Neural progenitor cell (in vitro differentiated cells): ENCODE measurements at regions not wholly inside any gene's neighbourhood (a gene's known extent, or its start where the extent isn't known, plus 50 kb on each side); places are given as distances from the start of the nearest gene placed in this dataset.
"Not testable (repeated sequence)": the region's sequence is repeated elsewhere in the genome, so short reads cannot be mapped to it uniquely, and the experiment has no call there.

Experiments used
- DNase-seq: peaks from one replicate; pipeline ENCODE4 v3.0.0-alpha.2; 2016; ENCODE audit warnings: low spot score
- H2AFZ ChIP-seq: fragments of 200-600 bp; sonication (generic); replicated peaks from 2 replicates; pipeline ENCODE4 v1.6.1; 2016; ENCODE audit warnings: antibody characterized with exemption
- H3F3A ChIP-seq: fragments of 200-600 bp; sonication (generic); 2 replicates; pipeline ENCODE4 v1.6.1; 2016; ENCODE audit warnings: antibody characterized with exemption, low read depth
- H3K27ac ChIP-seq: fragments of 200-600 bp; sonication (generic); 2 replicates; pipeline ENCODE4 v1.5.1; 2016; ENCODE audit warnings: mild to moderate bottlenecking
- H3K27me3 ChIP-seq: fragments of 200-600 bp; sonication (generic); 2 replicates; pipeline ENCODE4 v1.6.1; 2016; ENCODE audit warnings: mild to moderate bottlenecking, moderate library complexity
- H3K36me3 ChIP-seq: fragments of 200-600 bp; sonication (generic); 2 replicates; pipeline ENCODE4 v1.5.1; 2016
- H3K4me1 ChIP-seq: fragments of 200-600 bp; sonication (generic); 2 replicates; pipeline ENCODE4 v1.6.1; 2016; ENCODE audit warnings: mixed run types
- H3K4me2 ChIP-seq: fragments of 200-600 bp; sonication (generic); 2 replicates; pipeline ENCODE4 v1.6.1; 2016
- H3K4me3 ChIP-seq: fragments of 200-600 bp; sonication (generic); 2 replicates; pipeline ENCODE4 v1.5.1; 2016
- H3K79me2 ChIP-seq: fragments of 200-600 bp; sonication (generic); 2 replicates; pipeline ENCODE4 v1.6.1; 2016; ENCODE audit warnings: low read depth
- H3K9ac ChIP-seq: fragments of 200-600 bp; sonication (generic); 2 replicates; pipeline ENCODE4 v1.6.1; 2016
- H3K9me3 ChIP-seq: fragments of 200-600 bp; sonication (generic); 2 replicates; pipeline ENCODE4 v1.5.1; 2016; ENCODE audit warnings: low read depth
- H4K20me1 ChIP-seq: fragments of 200-600 bp; sonication (generic); 2 replicates; pipeline ENCODE4 v1.6.1; 2016; ENCODE audit warnings: low read depth
- H3K27ac Mint-ChIP-seq: 3 replicates; pipeline ENCODE4 v1.8.0; 2021; ENCODE audit warnings: mixed read lengths
- H3K27me3 Mint-ChIP-seq: 2 replicates; pipeline ENCODE4 v1.8.0; 2022; ENCODE audit warnings: low read depth, mild to moderate bottlenecking, inconsistent platforms, moderate library complexity, mixed read lengths; ENCODE audit not compliant: insufficient read depth
- H3K36me3 Mint-ChIP-seq: 3 replicates; pipeline ENCODE4 v1.8.0; 2021; ENCODE audit warnings: mixed read lengths
- H3K4me1 Mint-ChIP-seq: 3 replicates; pipeline ENCODE4 v1.8.0; 2021; ENCODE audit warnings: mixed read lengths
- H3K4me3 Mint-ChIP-seq: 3 replicates; pipeline ENCODE4 v1.8.0; 2021; ENCODE audit warnings: mild to moderate bottlenecking, moderate library complexity, mixed read lengths
- H3K9me3 Mint-ChIP-seq: 3 replicates; pipeline ENCODE4 v1.8.0; 2020; ENCODE audit warnings: mixed read lengths
- EZH2 ChIP-seq: fragments of 200-600 bp; sonication (generic); IDR thresholded peaks from 2 replicates; pipeline ENCODE4 v1.6.1; 2017; ENCODE audit warnings: antibody characterized with exemption, mild to moderate bottlenecking, moderate library complexity
- EZH2phosphoT487 ChIP-seq: fragments of 200-600 bp; sonication (generic); IDR thresholded peaks from 2 replicates; pipeline ENCODE4 v1.6.1; 2017; ENCODE audit warnings: antibody characterized with exemption
- TF ChIP-seq, protein P1 (sequence below): fragments of 200-600 bp; sonication (generic); IDR thresholded peaks from 2 replicates; pipeline ENCODE4 v1.5.1; 2017; ENCODE audit warnings: antibody characterized with exemption, mild to moderate bottlenecking

DNA sequence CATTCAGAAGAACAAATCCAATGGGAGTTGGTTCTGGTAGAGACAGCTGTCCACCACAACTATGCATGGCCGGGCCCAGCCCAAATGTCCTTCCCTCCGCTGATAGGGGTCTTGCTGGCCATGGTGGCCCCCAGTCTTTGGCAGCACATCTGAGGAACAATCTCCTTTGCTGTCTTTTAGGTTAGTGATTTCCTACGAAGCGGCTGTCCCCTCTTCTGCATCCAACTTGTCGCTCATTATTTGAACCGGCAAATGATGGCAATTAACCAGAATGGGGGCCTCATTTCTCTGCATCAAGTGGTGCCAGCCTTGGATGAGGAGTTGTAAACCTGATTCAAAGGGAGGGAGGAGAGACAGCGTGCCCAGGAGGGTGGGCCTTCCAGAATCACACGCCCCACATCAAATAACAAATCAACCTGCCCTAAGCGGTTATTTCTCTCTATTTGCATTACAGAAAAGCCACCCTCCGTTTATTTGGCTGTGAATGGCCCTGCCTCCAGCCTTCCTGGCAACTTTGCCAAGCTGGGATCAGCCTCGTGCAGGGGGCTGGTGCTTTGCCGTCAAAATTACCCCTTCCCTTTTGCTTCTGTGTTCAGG, 156.5 kb downstream of the RGS9 start:
- Histone ChIP-seq H3K9ac (no peak overlapping the region), H3K79me2 (no peaks in the 10 kb centered on the region), H3K4me3 (no peak overlapping the region), H3K9me3 (no peaks in the 10 kb centered on the region), H3K36me3 (no peaks in the 10 kb centered on the region), H3K27ac (no peak overlapping the region), H3K4me1 (peaks cover 5% of the 10 kb centered on the region), H3K4me2 (no peak overlapping the region), H3K27me3 (no peaks in the 10 kb centered on the region), H4K20me1 (no peaks in the 10 kb centered on the region), H3F3A (no peaks in the 10 kb centered on the region), H2AFZ (peak overlapping the region; percentile 91)
- Mint-ChIP-seq H3K27ac (no peak overlapping the region), H3K4me1 (peaks cover 43% of the 10 kb centered on the region), H3K4me3 (no peak overlapping the region), H3K27me3 (peaks cover 2% of the 10 kb centered on the region), H3K9me3 (peaks cover 3% of the 10 kb centered on the region), H3K36me3 (no peaks in the 10 kb centered on the region)
- no peak for TF ChIP-seq EZH2
- TF ChIP-seq, protein P1, sequence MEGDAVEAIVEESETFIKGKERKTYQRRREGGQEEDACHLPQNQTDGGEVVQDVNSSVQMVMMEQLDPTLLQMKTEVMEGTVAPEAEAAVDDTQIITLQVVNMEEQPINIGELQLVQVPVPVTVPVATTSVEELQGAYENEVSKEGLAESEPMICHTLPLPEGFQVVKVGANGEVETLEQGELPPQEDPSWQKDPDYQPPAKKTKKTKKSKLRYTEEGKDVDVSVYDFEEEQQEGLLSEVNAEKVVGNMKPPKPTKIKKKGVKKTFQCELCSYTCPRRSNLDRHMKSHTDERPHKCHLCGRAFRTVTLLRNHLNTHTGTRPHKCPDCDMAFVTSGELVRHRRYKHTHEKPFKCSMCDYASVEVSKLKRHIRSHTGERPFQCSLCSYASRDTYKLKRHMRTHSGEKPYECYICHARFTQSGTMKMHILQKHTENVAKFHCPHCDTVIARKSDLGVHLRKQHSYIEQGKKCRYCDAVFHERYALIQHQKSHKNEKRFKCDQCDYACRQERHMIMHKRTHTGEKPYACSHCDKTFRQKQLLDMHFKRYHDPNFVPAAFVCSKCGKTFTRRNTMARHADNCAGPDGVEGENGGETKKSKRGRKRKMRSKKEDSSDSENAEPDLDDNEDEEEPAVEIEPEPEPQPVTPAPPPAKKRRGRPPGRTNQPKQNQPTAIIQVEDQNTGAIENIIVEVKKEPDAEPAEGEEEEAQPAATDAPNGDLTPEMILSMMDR: no peak
- no peak for TF ChIP-seq EZH2phosphoT487
- no peak for DNase-seq

DNA sequence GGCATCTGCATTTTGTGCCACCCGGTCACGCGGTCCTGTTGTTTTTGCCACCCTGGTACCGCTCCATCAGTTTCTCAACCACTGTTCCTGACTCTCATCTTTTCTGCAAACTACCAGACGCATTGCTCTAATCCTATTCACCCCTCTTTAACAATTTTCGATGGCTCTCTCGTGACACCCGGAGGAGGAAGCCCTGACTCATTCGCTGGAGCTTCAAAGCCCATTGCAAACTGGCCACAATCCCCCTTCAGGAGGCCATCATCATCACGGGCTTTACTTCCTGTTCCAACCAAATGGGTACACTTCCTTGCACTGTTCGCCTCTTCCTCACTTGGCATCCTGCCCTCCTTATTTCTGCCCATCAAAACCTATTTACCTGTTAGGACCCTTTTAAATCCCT, 155.3 kb downstream of the RGS9 start:
- H3K27me3 ChIP-seq: no peaks in the 10 kb centered on the region
- H3K36me3 ChIP-seq: no peaks in the 10 kb centered on the region
- peaks cover 5% of the 10 kb centered on the region for H3K4me1 ChIP-seq
- no peak for DNase-seq
- no peak for TF ChIP-seq EZH2phosphoT487
- TF ChIP-seq, protein P1: no peak
- TF ChIP-seq EZH2: no peak
- no peak overlapping the region for H3K27ac ChIP-seq
- H2AFZ ChIP-seq: no peak overlapping the region
- no peaks in the 10 kb centered on the region for H3F3A ChIP-seq
- no peak overlapping the region for H3K9ac ChIP-seq
- no peak overlapping the region for H3K4me3 ChIP-seq
- peaks cover 32% of the 10 kb centered on the region for H3K4me1 Mint-ChIP-seq
- no peaks in the 10 kb centered on the region for H3K36me3 Mint-ChIP-seq
- no peak overlapping the region for H3K27ac Mint-ChIP-seq
- no peaks in the 10 kb centered on the region for H3K79me2 ChIP-seq
- no peak overlapping the region for H3K4me3 Mint-ChIP-seq
- H4K20me1 ChIP-seq: no peaks in the 10 kb centered on the region
- H3K27me3 Mint-ChIP-seq: peaks cover 2% of the 10 kb centered on the region
- H3K9me3 Mint-ChIP-seq: peaks cover 7% of the 10 kb centered on the region
- H3K9me3 ChIP-seq: no peaks in the 10 kb centered on the region
- H3K4me2 ChIP-seq: no peak overlapping the region

DNA sequence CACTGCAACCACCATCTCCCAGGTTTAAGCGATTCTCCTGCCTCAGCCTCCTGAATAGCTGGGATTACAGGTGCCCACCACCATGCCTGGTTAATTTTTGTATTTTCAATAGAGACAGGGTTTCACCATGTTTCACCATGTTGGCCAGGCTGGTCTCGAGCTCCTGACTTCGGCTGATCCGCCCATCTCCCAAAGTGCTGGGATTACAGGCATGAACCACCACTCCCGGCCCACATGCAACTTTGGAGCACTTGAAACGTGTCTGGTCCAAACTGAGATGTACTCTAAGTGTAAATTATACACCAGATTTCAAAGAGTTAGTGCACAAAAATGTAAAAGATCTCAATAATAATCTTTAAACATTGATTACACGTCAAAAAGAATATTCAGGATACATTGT, 154.1 kb downstream of the RGS9 start:
- H2AFZ ChIP-seq, H3K9ac ChIP-seq, H3K27ac ChIP-seq, H3K4me3 Mint-ChIP-seq, H3K4me1 ChIP-seq, H4K20me1 ChIP-seq, H3K36me3 Mint-ChIP-seq, H3K36me3 ChIP-seq, H3K27me3 Mint-ChIP-seq, H3K79me2 ChIP-seq, H3K4me3 ChIP-seq, DNase-seq, H3K9me3 Mint-ChIP-seq, H3K9me3 ChIP-seq, H3F3A ChIP-seq, H3K27ac Mint-ChIP-seq, H3K27me3 ChIP-seq, H3K4me2 ChIP-seq: not testable (repeated sequence)
- H3K4me1 Mint-ChIP-seq: peaks cover 37% of the 10 kb centered on the region

- H3K36me3 ChIP-seq: no peaks in the 10 kb centered on the region
- Mint-ChIP-seq H3K4me1 (peaks cover 35% of the 10 kb centered on the region), H3K36me3 (no peaks in the 10 kb centered on the region), H3K4me3 (no peak overlapping the region), H3K27me3 (peaks cover 2% of the 10 kb centered on the region), H3K27ac (no peak overlapping the region), H3K9me3 (peaks cover 7% of the 10 kb centered on the region)
- H4K20me1 ChIP-seq: no peaks in the 10 kb centered on the region
- H3K27me3 ChIP-seq: no peaks in the 10 kb centered on the region
- no peaks in the 10 kb centered on the region for H3K79me2 ChIP-seq
- TF ChIP-seq, protein P1: no peak
- TF ChIP-seq EZH2 (no peak), EZH2phosphoT487 (no peak)
- H2AFZ ChIP-seq: no peak overlapping the region
- H3K4me2 ChIP-seq: no peak overlapping the region
- H3K4me3 ChIP-seq: no peak overlapping the region
- H3F3A ChIP-seq: no peaks in the 10 kb centered on the region
- peaks cover 5% of the 10 kb centered on the region for H3K4me1 ChIP-seq
- H3K9me3 ChIP-seq: no peaks in the 10 kb centered on the region
- H3K9ac ChIP-seq: no peak overlapping the region
- no peak overlapping the region for H3K27ac ChIP-seq
- DNase-seq: no peak
Measured at GRCh38 chr17:65290616-65291015, 153.4 kb downstream of the RGS9 start.
